HepG2 (cell line): ENCODE measurements at regions not wholly inside any gene's neighbourhood (a gene's known extent, or its start where the extent isn't known, plus 50 kb on each side); places are given as distances from the start of the nearest gene placed in this dataset.

Experiments used
- ATAC-seq: fragments of 200-7000 bp; cut with Tn5 transposase; 3 replicates; pipeline ENCODE4 v1.9.1; 2020; ENCODE audit warnings: mild to moderate bottlenecking, moderate library complexity
- BruUV-seq: library from RNA; stranded (reverse); fragments of 400-500 nt; replicated peaks from 2 replicates; lab custom pipeline; 2021; lab: Mats Ljungman, UMichigan
- CTCF ChIA-PET: fragments of 300-600 bp; formaldehyde crosslinking; extraction: SDS; loops from one replicate; lab custom pipeline; 2021; ENCODE audit warnings: low total read pairs, inconsistent platforms, low intra/inter-chr PET ratio; lab: Yijun Ruan, JAX
- POLR2A ChIA-PET: fragments of 350-600 bp; sonication (Branson Sonifier 250); formaldehyde crosslinking; loops from one replicate; lab custom pipeline; 2020; ENCODE audit warnings: antibody characterized with exemption, inconsistent platforms; lab: Yijun Ruan, JAX
- DNase-seq: peaks from one replicate; pipeline ENCODE4 v3.0.0-alpha.2; 2015; ENCODE audit warnings: low spot score
- FAIRE-seq: peaks from 3 replicates; lab custom pipeline; 2011; peaks lifted over from hg19 to GRCh38; lab: Jason Lieb, UNC
- H2AFZ ChIP-seq: one replicate; pipeline ENCODE4 v1.6.1; 2011; ENCODE audit warnings: low read length, inconsistent platforms
- H3K27ac ChIP-seq: fragments of 300-600 bp; 3 replicates; pipeline ENCODE4 v1.8.0; 2011; ENCODE audit warnings: mixed run types, mild to moderate bottlenecking, mixed read lengths, low read length, inconsistent platforms; ENCODE audit not compliant: insufficient read depth; ENCODE audit errors: extremely low read length
- H3K27me3 ChIP-seq, 2 experiments: fragments of 200-600 bp in 1 of 2; 2 replicates in 1 of 2; 3 replicates in 1 of 2; pipeline versions ENCODE4 v1.6.0 to v1.8.0; 2011; ENCODE audit warnings: low read length in 2 of 2, mild to moderate bottlenecking in 2 of 2, moderate library complexity in 2 of 2, inconsistent platforms in 1 of 2; ENCODE audit not compliant: insufficient read depth in 2 of 2, control insufficient read depth in 1 of 2
- H3K36me3 ChIP-seq, 2 experiments: fragments of 200-600 bp in 1 of 2; replicated peaks in 1 of 2; 2 replicates in 1 of 2; 3 replicates in 1 of 2; pipeline versions ENCODE4 v1.5.1 to v1.8.0; 2011; ENCODE audit warnings: low read length in 2 of 2, inconsistent platforms in 1 of 2; ENCODE audit not compliant: insufficient read depth in 2 of 2, control insufficient read depth in 1 of 2
- H3K4me1 ChIP-seq: 2 replicates; pipeline ENCODE4 v1.5.1; 2012; ENCODE audit warnings: low read length, inconsistent platforms; ENCODE audit not compliant: insufficient read depth
- H3K4me2 ChIP-seq: 2 replicates; pipeline ENCODE4 v1.6.0; 2011; ENCODE audit warnings: low read depth, low read length, inconsistent platforms
- H3K4me3 ChIP-seq, 3 experiments: fragments of 200-600 bp in 1 of 3; sonication (generic), shearing (Covaris generic) in 1 of 3; replicated peaks in 1 of 3; 2 replicates each; pipeline ENCODE4 v1.5.1; 2011 to 2016; ENCODE audit warnings: low read length in 3 of 3, inconsistent platforms in 2 of 3, low read depth in 2 of 3, mild to moderate bottlenecking in 2 of 3, control low read depth in 1 of 3, mixed read lengths in 1 of 3; ENCODE audit not compliant: insufficient read depth in 1 of 3
- H3K79me2 ChIP-seq: one replicate; pipeline ENCODE4 v1.6.1; 2011; ENCODE audit warnings: low read length, inconsistent platforms; ENCODE audit not compliant: insufficient read depth
- H3K9ac ChIP-seq: 2 replicates; pipeline ENCODE4 v1.6.0; 2011; ENCODE audit warnings: mild to moderate bottlenecking, low read depth, low read length, inconsistent platforms; ENCODE audit not compliant: insufficient read depth
- H3K9me3 ChIP-seq: 2 replicates; pipeline ENCODE4 v1.5.1; 2012; ENCODE audit warnings: mild to moderate bottlenecking, low read length
- H4K20me1 ChIP-seq: 2 replicates; pipeline ENCODE4 v1.6.0; 2011; ENCODE audit warnings: inconsistent platforms, mild to moderate bottlenecking, low read length, moderate library complexity; ENCODE audit not compliant: insufficient read depth
- BORCS8-MEF2B ChIP-seq: sonication (generic); formaldehyde crosslinking; IDR thresholded peaks from 2 replicates; pipeline ENCODE4 v1.8.0; 2022; ENCODE audit warnings: mild to moderate bottlenecking, missing genetic modification reagents
- CCAR2 ChIP-seq: fragments of 200-400 bp; formaldehyde crosslinking; optimal IDR thresholded peaks from 2 replicates; pipeline ENCODE3; 2018; ENCODE audit warnings: low read depth, mild to moderate bottlenecking, low read length, moderate library complexity
- ELK4 ChIP-seq: sonication (generic); formaldehyde crosslinking; IDR thresholded peaks from 2 replicates; pipeline ENCODE4 v1.9.0; 2021; ENCODE audit warnings: missing genetic modification reagents, borderline replicate concordance
- HNF4A ChIP-seq: sonication (generic); formaldehyde crosslinking; IDR thresholded peaks from 2 replicates; pipeline ENCODE4 v1.4.0; 2020; ENCODE audit warnings: missing genetic modification reagents
- HNF4G ChIP-seq, 2 experiments: sonication (generic) in 1 of 2; formaldehyde crosslinking in 1 of 2; IDR thresholded peaks; 2 replicates each; pipeline versions ENCODE4 v1.4.0 to v1.6.1; 2011 to 2020; ENCODE audit warnings: borderline replicate concordance in 2 of 2, low read depth in 2 of 2, mild to moderate bottlenecking in 2 of 2, low read length in 1 of 2, missing genetic modification reagents in 1 of 2, moderate library complexity in 1 of 2
- MBD4 ChIP-seq: IDR thresholded peaks from 2 replicates; pipeline ENCODE4 v1.6.1; 2012; ENCODE audit warnings: low read length, inconsistent platforms, borderline replicate concordance
- NFATC3 ChIP-seq: sonication (generic); formaldehyde crosslinking; IDR thresholded peaks from 2 replicates; pipeline ENCODE4 v1.5.1; 2020; ENCODE audit warnings: mild to moderate bottlenecking, missing genetic modification reagents
- SP2 ChIP-seq: sonication (generic); formaldehyde crosslinking; IDR thresholded peaks from 2 replicates; pipeline ENCODE4 v1.5.1; 2020; ENCODE audit warnings: mild to moderate bottlenecking, missing genetic modification reagents
- TBP ChIP-seq: sonication (generic); formaldehyde crosslinking; IDR thresholded peaks from 2 replicates; pipeline ENCODE4 v1.5.0; 2020; ENCODE audit warnings: missing genetic modification reagents
- UBTF ChIP-seq: sonication (generic); formaldehyde crosslinking; IDR thresholded peaks from 2 replicates; pipeline ENCODE4 v1.4.0; 2020; ENCODE audit warnings: mild to moderate bottlenecking, missing genetic modification reagents
- ZBTB34 ChIP-seq: sonication (generic); formaldehyde crosslinking; IDR thresholded peaks from 2 replicates; pipeline ENCODE4 v1.8.0; 2022; ENCODE audit warnings: mild to moderate bottlenecking, missing genetic modification reagents
- ZNF230 ChIP-seq: sonication (generic); formaldehyde crosslinking; IDR thresholded peaks from 2 replicates; pipeline ENCODE4 v1.4.0; 2020; ENCODE audit warnings: mild to moderate bottlenecking, missing genetic modification reagents
- ZNF367 ChIP-seq: sonication (generic); formaldehyde crosslinking; IDR thresholded peaks from 2 replicates; pipeline ENCODE4 v1.4.0; 2020; ENCODE audit warnings: missing genetic modification reagents, borderline replicate concordance
- ZNF512B ChIP-seq: sonication (generic); formaldehyde crosslinking; IDR thresholded peaks from 2 replicates; pipeline ENCODE4 v1.5.1; 2020; ENCODE audit warnings: missing genetic modification reagents, mild to moderate bottlenecking, borderline replicate concordance
- WGBS: methylation state at CpG from one replicate; pipeline ENCODE4 v1.1.6; 2017; ENCODE audit warnings: low lambda C conversion rate; 5-methylcytosine and 5-hydroxymethylcytosine counted together
- in situ Hi-C: cut with HindIII; loops from 2 replicates; pipeline ENCODE4 v1.10.0; 2017; ENCODE audit warnings: low pct_unique_long_range_greater_than_20kb; ENCODE audit not compliant: extremely low pct_ligation_motif_present
- intact Hi-C: fragments of 100-400 bp; cut with micrococcal nuclease; formaldehyde crosslinking; loops from one replicate; pipeline ENCODE4 v1.10.0; 2022; ENCODE audit not compliant: unreplicated experiment

- TF ChIP-seq SP2 (CRISPR knock-in tag) = no peak
- no peak for TF ChIP-seq ZNF367
Observed at GRCh38 chr4:24010573-24010972, 120.7 kb upstream of the PPARGC1A start (continued).

- intact Hi-C loops (no loop called here), in situ Hi-C loops (no loop called here)
- peak overlapping the region; percentile 73 for H3K4me2 ChIP-seq
- FAIRE-seq (peak; percentile 55), ATAC-seq (peak; percentile 100), DNase-seq (peak; percentile 24)
- H2AFZ ChIP-seq = peak overlapping the region; percentile 85
- CTCF ChIA-PET = no interaction called here
- 3% methylated on average over 10 of the region's 10 CpGs for WGBS
- peaks cover 15% of the 10 kb centered on the region for H3K4me1 ChIP-seq
- H3K36me3 ChIP-seq = no peaks in the 10 kb centered on the region
- no peak overlapping the region for H3K27ac ChIP-seq
- no peak overlapping the region for H3K9ac ChIP-seq
- peak overlapping the region in 1 of 3 experiments; percentile 21; a peak in 1 of 6 replicates for H3K4me3 ChIP-seq
- no peaks in the 10 kb centered on the region for H4K20me1 ChIP-seq
- no TSS peak for BruUV-seq
- no peaks in the 10 kb centered on the region for H3K27me3 ChIP-seq
- H3K9me3 ChIP-seq = no peaks in the 10 kb centered on the region
- H3K79me2 ChIP-seq = no peaks in the 10 kb centered on the region
- POLR2A ChIA-PET = no interaction called here
- 0 out of 2 replicates have a peak, but pooled peaks have one; percentile 34 for TF ChIP-seq ZNF512B (CRISPR knock-in tag)
- TF ChIP-seq ELK4 (CRISPR knock-in tag) = no peak
- peak; percentile 45; the same call in 1 of the 2 replicates for TF ChIP-seq UBTF (CRISPR knock-in tag)
- TF ChIP-seq MBD4 = no peak
- no peak for TF ChIP-seq NFATC3 (CRISPR knock-in tag)
- TF ChIP-seq HNF4A (CRISPR knock-in tag) = peak; percentile 75
- no peak for TF ChIP-seq TBP (CRISPR knock-in tag)
- no peak for TF ChIP-seq CCAR2
- no peak for TF ChIP-seq ZBTB34
- peak; percentile 75 for TF ChIP-seq HNF4G (IDR thresholded peaks at IDR 0.05; ENCODE audit: borderline replicate concordance, low read depth, low read length)
- no peak for TF ChIP-seq HNF4G (CRISPR knock-in tag; IDR thresholded peaks at IDR 0.05; ENCODE audit: borderline replicate concordance, low read depth)
- TF ChIP-seq ZNF230 (CRISPR knock-in tag) = no peak
- no peak for TF ChIP-seq BORCS8-MEF2B
Observed at GRCh38 chr4:24007860-24008261, 118.0 kb upstream of the PPARGC1A start.
